ENCODE measurements at regions not wholly inside any gene's neighbourhood (a gene's known extent, or its start where the extent isn't known, plus 50 kb on each side); places are given as distances from the start of the nearest gene placed in this dataset.

DNA sequence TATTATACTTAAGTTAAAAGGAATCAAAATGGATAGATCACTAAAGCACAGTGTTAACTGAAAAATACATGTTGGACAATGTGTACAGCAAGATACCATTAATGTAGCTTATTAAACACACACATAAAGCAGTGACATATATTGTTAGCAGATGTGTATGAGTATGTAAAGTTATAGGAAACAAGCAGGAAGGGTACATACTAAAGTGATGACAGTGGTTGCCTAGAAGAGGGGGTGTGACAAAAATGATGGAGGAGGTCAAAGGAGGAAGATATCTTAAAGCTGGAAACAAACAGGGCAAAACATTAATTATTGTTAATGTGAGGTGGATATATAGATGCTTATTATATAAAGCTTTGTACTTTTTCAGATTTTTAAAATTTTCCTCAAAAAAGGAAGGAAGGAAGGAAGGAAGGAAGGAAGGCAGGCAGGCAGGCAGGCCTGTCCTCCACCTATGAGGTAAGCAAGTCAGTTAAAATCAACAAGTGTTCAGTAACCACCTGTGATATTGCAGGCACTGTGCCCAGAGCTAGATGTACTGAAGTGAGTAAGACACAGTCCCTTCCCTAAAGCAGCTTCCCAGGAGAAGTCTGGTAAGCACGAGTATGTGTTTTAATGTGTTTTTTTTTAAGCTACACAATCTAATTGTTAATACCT, 252.9 kb upstream of the NR5A2 start:
- no peak for DNase-seq

DNA sequence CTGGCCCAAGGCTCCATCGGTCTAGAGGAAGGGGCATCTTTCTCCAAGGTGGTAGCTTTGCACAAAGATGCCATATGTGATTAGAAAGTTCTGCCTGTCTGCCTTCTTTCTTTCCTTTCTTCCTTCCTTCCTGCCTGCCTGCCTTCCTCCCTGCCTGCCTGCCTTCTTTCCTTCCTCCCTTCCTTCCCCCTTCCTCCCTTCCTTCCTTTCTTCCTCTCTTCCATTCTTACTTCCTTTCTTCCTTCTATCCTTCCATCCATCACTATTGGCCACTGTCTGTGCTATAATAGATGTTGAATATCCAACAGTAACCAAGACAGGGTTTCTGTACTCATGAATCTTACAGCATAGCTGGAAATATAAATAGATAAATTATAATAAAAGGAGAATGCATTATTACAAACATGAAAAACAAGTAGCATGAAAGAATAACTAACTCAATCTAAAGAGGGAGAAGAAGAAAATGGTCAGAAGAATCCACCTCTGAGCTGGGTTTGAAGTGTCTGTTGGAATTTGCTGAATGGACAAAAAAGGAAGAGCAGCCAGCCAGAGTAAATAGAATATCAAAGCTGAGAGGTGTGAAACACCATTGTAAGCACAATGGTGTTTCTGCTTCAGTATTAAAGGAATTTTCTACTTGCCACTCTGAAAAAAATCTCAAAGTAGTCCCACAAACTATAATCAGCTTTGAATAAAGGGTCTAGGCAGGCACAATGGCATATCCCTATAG, 250.6 kb upstream of the NR5A2 start:
- no peak for DNase-seq

GRCh38 chr1:199778324-199778955, 249.1 kb upstream of the NR5A2 start:
- no peak for DNase-seq

DNA sequence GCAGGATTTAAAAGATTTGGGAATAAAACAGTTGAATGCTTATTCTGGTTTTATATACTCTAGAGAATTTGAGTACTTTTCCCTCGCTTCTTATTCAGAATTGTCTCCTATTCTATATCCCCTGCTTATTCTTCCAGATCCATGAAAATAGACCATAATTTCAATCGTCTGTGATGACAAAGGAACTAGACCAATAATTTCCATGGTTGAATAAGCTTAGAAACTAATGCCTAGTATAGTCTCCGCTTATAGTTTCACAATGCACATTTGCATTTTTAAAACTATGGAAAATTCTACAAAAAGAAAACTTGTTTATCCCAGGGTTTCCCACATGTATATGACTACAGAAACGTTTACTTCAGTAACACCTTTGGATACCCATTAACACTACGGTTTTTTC, 247.4 kb upstream of the NR5A2 start:
- no peak for DNase-seq

GRCh38 chr1:199780948-199781670, 246.4 kb upstream of the NR5A2 start:
- no peak for DNase-seq

GRCh38 chr1:199784138-199784895, 243.2 kb upstream of the NR5A2 start:
- DNase-seq = no peak

- no peak for DNase-seq
These were observed 240.8 kb upstream of the NR5A2 start for GRCh38 chr1:199786695-199787094.

DNA sequence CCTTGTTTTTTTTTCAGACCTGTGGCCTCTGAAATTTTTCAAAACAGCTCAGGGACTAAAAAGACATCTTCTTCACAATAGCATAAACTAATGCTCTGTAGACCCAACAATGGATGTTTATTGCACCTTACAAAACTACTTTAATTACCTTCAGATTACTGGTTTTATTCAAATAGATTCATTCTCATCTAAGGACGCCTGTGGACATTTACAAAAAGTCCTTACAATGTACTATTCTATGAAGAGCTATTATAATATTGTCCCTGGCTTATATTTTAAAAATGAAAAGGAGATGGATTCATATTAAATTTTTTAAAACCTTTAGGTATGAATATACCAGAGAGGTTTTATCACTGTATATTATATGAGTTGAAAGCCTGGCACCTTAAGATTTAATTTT, 238.4 kb upstream of the NR5A2 start:
- DNase-seq = no peak

GRCh38 chr1:199791495-199791894, 236.0 kb upstream of the NR5A2 start:
- no peak for DNase-seq

GRCh38 chr1:199792874-199793273, 234.6 kb upstream of the NR5A2 start:
- no peak for DNase-seq

GRCh38 chr1:199794105-199794863, 233.2 kb upstream of the NR5A2 start:
- no peak for DNase-seq

DNA sequence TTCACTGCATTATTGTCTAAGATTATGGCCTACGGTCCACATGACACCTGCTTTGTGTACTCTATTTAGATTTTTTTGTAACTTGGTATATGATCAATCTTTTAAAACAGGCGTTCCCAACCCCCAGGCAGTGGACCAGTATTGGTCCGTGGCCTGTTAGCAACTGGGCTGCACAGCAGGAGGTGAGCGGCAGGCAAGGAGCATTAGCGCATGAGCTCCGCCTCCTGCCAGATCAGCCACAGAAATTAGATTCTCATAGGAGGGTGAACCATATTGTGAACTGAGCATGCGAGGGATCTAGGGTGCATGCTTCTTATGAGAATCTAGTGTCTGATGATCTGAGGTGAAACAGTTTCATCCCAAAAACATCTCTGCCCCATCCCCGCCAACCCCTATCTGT, 228.4 kb upstream of the NR5A2 start:
- no peak for DNase-seq

DNA sequence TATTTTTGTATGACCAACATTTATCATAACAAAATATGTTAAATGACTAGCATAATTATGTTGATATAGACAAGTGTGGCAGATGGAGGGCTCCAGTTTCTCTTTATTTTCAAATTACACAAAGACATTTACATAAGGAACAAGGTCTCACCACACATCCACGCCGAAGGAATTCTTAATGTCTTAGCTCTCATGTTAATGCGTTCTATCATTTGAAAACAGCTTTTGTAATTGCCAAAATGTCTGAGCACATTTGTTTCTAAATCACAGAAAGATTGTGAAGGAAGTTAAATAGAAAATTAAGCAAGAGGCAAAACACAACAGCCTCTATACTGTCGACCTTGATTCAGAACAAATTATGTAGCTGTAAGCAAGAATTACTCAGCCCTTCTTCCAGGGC, 223.0 kb upstream of the NR5A2 start:
- DNase-seq = no peak

DNA sequence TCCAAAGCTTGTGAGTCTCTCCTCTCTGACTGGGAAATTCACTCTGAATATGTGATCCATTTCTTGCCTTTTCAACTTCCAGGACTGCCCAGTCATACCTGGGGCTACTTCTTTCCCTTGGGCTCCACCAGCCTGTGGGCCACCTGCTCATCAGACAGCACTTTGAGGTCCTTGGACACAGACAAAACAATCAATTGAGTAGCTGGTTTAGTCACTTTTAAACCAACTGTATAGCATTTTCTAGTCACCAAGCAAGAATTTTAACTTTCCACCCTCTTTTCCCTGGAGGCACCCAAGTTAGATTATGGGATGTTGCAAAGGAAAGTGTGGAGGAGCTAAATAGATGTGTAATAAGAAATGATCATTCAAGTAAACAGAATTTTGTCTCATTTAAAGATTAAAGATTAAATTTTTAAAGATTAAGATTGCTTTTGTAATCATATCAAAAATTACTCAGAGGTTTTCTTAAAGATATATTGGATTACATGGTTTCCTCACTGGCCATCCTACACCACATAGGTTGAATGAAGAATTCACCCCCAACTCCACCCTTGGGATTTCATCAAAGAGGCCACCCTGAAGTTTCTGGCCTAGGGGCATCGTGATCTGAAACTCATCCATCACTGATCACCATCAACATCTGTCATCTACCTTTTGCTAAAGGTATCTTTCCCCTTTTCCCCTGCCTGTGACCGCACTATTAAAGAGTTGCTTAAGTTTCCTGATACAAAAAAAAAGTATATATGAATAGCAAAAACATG, 219.2 kb upstream of the NR5A2 start:
- DNase-seq = no peak

GRCh38 chr1:199809311-199809710, 218.2 kb upstream of the NR5A2 start:
- DNase-seq = no peak

DNA sequence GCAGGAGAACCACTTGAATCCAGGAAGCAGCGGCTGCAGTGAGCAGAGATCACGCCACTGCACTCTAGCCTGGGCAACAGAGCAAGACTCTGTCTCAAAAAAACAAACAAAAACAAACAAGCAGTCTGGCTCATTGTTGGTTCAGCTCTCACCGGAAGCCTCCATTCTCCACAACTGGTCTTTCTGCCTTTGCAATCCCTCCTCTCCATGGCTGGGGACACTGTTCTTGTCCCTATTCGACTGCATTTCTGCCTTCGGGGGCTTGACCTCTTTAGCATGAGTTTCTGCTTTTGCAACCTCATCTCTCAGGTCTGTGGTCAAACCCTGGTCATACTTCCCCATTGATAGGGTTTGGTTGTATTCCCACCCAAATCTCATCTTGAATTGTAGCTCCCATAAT, 216.3 kb upstream of the NR5A2 start:
- no peak for DNase-seq

DNA sequence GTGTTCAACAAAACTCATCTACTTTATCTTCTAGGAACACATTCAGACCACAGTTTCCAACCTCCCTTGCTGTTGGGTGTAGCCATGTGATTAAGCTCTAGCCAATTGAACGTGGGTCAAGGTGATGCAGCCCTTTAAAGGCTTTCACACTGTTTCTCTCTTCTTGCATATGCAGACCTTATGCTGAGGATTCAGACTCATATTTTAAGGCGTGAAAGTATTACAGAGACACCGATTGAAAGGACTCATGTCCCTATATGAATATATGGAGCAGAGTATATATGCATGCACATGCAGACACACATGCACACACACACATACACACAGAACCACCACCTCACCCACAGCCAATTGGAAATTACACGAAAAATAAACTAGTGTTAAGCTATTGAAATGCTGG, 214.3 kb upstream of the NR5A2 start:
- DNase-seq = no peak

DNA sequence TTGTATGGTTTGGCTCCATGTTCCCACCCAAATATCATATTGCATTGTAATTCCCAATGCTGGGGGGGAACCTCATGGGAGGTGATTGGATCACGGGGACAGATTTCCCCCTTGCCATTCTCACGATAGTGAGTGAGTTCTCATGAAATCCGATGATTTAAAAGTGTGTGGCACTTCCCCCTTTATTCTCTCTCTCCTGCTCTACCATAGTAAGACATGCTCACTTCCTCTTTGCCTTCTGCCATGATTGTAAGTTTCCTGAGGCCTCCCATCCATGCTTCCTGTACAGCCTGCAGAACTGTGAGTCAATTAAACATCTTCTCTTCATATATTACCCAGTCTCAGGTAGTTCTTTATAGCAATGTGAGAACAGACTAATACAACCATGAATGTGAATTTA, 211.6 kb upstream of the NR5A2 start:
- no peak for DNase-seq

DNA sequence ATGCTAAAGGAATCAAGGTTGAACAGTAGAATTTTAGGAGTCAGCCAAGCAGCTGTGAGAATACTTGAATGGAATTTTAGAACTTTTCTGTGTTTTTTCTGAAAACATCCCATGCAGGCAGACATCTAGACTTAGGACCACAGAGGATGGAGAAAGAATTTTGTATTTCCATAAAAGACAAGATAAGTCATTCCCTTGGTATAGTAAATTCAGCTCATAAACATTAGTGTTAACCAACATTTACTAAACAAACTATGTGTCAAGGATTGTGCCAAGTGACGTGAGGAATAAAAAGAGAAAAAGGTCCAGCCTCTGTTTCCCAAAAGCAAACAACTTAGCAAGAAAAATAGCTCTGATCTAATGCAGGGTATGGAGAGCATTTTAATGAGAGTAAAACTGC, 210.2 kb upstream of the NR5A2 start:
- no peak for DNase-seq

GRCh38 chr1:199821029-199821779, 206.3 kb upstream of the NR5A2 start:
- no peak for DNase-seq

DNA sequence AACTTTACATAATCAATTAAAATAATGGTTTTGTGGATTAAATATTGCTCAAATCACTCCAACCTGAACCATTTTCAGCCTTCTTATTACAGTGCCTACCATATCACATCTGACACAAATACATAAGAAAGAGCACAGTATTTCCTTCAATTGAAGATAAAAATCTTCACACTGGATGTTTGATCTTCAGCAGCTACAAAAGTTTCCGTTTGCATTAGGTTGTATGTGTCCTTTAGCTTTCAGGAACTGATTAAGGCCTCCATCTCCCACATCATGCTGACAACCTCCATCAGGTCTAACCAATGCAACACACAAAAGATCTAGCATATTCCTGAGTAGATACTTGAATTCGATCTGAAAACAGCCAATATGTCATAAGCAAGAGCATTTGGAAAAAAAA, 195.1 kb upstream of the NR5A2 start:
- no peak for DNase-seq

All from activated effector memory CD4-positive, alpha-beta T cell treated with anti-CD3 and anti-CD28 coated beads, Interleukin-2, amount 50 U/mL, for 16 hours (primary cell).